B cell (primary cell): ENCODE measurements at regions not wholly inside any gene's neighbourhood (a gene's known extent, or its start where the extent isn't known, plus 50 kb on each side); places are given as distances from the start of the nearest gene placed in this dataset.

Experiments
- EZH2 ChIP-seq: IDR thresholded peaks from 2 replicates; pipeline ENCODE4 v1.6.1; 2012; ENCODE audit warnings: borderline replicate concordance, low read depth, mild to moderate bottlenecking, moderate library complexity, low read length; ENCODE audit not compliant: insufficient read depth, poor library complexity, severe bottlenecking
- TF ChIP-seq, protein P1 (sequence below): fragments of 200-600 bp; IDR thresholded peaks from one replicate; pipeline ENCODE4 v1.8.0; 2022; ENCODE audit warnings: antibody characterized with exemption, mild to moderate bottlenecking

DNA sequence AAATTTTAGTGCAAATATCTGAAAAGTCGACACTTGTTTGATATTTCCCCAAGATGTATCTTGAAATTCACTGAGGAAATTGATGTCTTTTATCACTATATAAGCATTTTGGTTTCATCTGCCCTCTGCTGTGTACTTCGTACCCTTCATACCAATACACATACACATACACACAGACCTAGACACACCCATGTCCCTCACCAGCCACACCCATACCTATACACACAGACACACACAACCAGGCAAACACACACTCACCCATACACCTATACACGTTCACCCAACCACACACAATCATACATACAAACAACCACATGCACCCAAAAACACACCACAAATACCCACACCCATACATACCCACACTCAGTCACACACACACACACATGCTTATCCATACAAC lies 367.8 kb downstream of the HINT1 start:
- TF ChIP-seq, protein P1, sequence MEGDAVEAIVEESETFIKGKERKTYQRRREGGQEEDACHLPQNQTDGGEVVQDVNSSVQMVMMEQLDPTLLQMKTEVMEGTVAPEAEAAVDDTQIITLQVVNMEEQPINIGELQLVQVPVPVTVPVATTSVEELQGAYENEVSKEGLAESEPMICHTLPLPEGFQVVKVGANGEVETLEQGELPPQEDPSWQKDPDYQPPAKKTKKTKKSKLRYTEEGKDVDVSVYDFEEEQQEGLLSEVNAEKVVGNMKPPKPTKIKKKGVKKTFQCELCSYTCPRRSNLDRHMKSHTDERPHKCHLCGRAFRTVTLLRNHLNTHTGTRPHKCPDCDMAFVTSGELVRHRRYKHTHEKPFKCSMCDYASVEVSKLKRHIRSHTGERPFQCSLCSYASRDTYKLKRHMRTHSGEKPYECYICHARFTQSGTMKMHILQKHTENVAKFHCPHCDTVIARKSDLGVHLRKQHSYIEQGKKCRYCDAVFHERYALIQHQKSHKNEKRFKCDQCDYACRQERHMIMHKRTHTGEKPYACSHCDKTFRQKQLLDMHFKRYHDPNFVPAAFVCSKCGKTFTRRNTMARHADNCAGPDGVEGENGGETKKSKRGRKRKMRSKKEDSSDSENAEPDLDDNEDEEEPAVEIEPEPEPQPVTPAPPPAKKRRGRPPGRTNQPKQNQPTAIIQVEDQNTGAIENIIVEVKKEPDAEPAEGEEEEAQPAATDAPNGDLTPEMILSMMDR: no peak
- no peak for TF ChIP-seq EZH2
